ENCODE measurements at regions not wholly inside any gene's neighbourhood (a gene's known extent, or its start where the extent isn't known, plus 50 kb on each side); places are given as distances from the start of the nearest gene placed in this dataset.
"Not testable (repeated sequence)": the region's sequence is repeated elsewhere in the genome, so short reads cannot be mapped to it uniquely, and the experiment has no call there.

DNA sequence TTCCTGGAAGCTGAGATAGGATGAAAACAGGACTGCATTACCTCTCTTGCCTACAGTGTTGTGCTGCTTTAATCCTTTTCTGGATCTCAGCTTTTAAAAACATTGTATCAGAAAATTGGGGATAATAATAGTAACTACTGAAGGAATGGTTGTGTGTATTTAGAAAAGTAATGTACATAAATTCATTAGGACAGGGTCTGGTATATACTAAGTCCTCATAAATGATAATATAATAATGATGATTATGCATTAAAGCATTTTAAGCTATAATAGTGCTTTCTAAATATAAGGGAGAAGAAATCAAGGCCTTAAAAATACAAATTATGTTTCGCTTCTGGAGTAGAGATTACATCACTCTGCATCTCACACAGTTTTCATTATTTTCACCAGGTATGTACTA is 530.1 kb downstream of the ZNF385D start:
- ATAC-seq = no peak

DNA sequence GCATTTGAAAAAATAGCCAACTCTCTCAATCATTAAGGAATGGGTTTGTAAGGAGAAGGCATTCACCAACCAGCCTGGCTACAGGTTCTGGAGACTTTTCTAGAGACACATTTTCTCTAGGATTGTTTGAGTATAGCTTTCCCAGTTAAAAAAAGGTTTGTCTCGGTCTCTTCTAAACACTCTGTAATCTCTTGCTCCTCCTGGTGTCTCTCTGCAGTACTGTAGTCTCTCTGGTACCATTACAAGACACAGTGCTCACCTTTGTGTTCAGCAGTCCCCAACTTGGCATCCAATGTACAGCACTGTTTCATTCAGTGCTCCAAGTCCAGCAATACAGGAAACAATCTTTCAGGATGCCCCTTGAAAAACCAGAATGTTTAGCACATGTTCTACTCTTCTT is 534.4 kb downstream of the ZNF385D start:
- no peak for ATAC-seq
- TF ChIP-seq TOX (CRISPR knock-in tag; IDR thresholded peaks at IDR 0.05; ENCODE audit: borderline replicate concordance) (no peak), PPARA (CRISPR knock-in tag; IDR thresholded peaks at IDR 0.05; ENCODE audit: borderline replicate concordance) (no peak), BACH2 (CRISPR knock-in tag; IDR thresholded peaks at IDR 0.05; ENCODE audit: borderline replicate concordance) (no peak), ZFP30 (CRISPR knock-in tag; IDR thresholded peaks at IDR 0.05) (no peak), RARB (CRISPR knock-in tag; IDR thresholded peaks at IDR 0.05) (no peak), ZNF8 (CRISPR knock-in tag; IDR thresholded peaks at IDR 0.05) (no peak), ZNF70 (CRISPR knock-in tag; IDR thresholded peaks at IDR 0.05) (no peak), TCF4 (CRISPR knock-in tag; IDR thresholded peaks at IDR 0.05; ENCODE audit: borderline replicate concordance) (no peak), ZFP3 (CRISPR knock-in tag; IDR thresholded peaks at IDR 0.05) (no peak), GLIS3 (CRISPR knock-in tag; IDR thresholded peaks at IDR 0.05) (no peak), CSDC2 (CRISPR knock-in tag; IDR thresholded peaks at IDR 0.05) (no peak)
- TF ChIP-seq, protein P1, sequence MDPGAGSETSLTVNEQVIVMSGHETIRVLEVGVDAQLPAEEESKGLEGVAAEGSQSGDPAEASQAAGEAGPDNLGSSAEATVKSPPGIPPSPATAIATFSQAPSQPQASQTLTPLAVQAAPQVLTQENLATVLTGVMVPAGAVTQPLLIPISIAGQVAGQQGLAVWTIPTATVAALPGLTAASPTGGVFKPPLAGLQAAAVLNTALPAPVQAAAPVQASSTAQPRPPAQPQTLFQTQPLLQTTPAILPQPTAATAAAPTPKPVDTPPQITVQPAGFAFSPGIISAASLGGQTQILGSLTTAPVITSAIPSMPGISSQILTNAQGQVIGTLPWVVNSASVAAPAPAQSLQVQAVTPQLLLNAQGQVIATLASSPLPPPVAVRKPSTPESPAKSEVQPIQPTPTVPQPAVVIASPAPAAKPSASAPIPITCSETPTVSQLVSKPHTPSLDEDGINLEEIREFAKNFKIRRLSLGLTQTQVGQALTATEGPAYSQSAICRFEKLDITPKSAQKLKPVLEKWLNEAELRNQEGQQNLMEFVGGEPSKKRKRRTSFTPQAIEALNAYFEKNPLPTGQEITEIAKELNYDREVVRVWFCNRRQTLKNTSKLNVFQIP (CRISPR knock-in tag; IDR thresholded peaks at IDR 0.05; ENCODE audit: borderline replicate concordance, low read depth) = no peak
- TF ChIP-seq, protein P2, sequence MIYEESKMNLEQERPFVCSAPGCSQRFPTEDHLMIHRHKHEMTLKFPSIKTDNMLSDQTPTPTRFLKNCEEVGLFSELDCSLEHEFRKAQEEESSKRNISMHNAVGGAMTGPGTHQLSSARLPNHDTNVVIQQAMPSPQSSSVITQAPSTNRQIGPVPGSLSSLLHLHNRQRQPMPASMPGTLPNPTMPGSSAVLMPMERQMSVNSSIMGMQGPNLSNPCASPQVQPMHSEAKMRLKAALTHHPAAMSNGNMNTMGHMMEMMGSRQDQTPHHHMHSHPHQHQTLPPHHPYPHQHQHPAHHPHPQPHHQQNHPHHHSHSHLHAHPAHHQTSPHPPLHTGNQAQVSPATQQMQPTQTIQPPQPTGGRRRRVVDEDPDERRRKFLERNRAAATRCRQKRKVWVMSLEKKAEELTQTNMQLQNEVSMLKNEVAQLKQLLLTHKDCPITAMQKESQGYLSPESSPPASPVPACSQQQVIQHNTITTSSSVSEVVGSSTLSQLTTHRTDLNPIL (CRISPR knock-in tag; IDR thresholded peaks at IDR 0.05; ENCODE audit: low read depth) = no peak
- TF ChIP-seq, protein P3, sequence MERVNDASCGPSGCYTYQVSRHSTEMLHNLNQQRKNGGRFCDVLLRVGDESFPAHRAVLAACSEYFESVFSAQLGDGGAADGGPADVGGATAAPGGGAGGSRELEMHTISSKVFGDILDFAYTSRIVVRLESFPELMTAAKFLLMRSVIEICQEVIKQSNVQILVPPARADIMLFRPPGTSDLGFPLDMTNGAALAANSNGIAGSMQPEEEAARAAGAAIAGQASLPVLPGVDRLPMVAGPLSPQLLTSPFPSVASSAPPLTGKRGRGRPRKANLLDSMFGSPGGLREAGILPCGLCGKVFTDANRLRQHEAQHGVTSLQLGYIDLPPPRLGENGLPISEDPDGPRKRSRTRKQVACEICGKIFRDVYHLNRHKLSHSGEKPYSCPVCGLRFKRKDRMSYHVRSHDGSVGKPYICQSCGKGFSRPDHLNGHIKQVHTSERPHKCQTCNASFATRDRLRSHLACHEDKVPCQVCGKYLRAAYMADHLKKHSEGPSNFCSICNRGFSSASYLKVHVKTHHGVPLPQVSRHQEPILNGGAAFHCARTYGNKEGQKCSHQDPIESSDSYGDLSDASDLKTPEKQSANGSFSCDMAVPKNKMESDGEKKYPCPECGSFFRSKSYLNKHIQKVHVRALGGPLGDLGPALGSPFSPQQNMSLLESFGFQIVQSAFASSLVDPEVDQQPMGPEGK (CRISPR knock-in tag; IDR thresholded peaks at IDR 0.05; ENCODE audit: borderline replicate concordance) = no peak

More for the DNA sequence above, 530.1 kb downstream of the ZNF385D start:
- TF ChIP-seq OSR1 (CRISPR knock-in tag; IDR thresholded peaks at IDR 0.05) = no peak
- TF ChIP-seq, protein P1 (CRISPR knock-in tag; IDR thresholded peaks at IDR 0.05; ENCODE audit: borderline replicate concordance, low read depth) = no peak
- no peak for TF ChIP-seq ESRRG (CRISPR knock-in tag; IDR thresholded peaks at IDR 0.05)
- peak; percentile 44 for TF ChIP-seq ISL1 (CRISPR knock-in tag; IDR thresholded peaks at IDR 0.05)
- peak; percentile 71; the same call in 1 of the 2 replicates for TF ChIP-seq TCF4 (CRISPR knock-in tag; IDR thresholded peaks at IDR 0.05; ENCODE audit: borderline replicate concordance)
- TF ChIP-seq TOX (CRISPR knock-in tag; IDR thresholded peaks at IDR 0.05; ENCODE audit: borderline replicate concordance) = no peak
- TF ChIP-seq, protein P2 (CRISPR knock-in tag; IDR thresholded peaks at IDR 0.05; ENCODE audit: low read depth) = no peak
- no peak for TF ChIP-seq ZNF70 (CRISPR knock-in tag; IDR thresholded peaks at IDR 0.05)
- no peak for TF ChIP-seq CSDC2 (CRISPR knock-in tag; IDR thresholded peaks at IDR 0.05)

DNA sequence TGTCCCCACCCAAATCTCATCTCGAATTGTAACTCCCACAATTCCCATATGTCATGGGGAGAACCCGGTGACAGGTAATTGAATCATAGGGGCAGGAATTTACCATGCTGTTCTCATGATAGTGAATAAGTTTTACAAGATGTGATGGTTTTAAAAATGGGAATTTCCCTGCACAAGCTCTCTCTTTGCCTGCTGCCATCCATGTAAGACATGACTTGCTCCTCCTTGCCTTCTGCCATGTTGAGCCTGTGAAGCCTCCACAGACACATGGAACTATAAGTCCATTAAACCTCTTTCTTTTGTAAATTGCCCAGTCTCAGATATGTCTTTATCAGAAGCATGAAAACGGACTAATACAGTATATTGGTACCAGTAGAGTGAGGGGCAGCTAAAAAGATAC is 546.9 kb downstream of the ZNF385D start:
- not testable (repeated sequence) for ATAC-seq

DNA sequence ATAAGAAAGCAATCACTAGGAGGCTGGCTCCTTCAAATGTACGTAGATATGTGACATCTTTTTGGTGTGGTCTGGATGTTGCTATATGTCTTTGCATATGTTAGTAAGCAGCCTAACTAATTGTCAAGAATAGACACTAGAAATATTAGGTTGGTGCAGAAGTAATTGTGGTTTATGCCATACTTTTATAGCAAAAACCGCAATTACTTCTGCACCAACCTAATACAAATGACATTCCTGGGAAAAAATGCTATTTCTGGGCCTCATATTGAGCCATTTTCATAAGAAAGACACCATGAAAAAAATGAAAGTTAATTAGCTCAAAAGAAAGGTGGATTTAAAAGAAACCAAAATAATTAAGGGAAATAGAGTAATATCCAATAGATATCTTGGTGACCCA is 555.8 kb downstream of the ZNF385D start:
- ATAC-seq = no peak

DNA sequence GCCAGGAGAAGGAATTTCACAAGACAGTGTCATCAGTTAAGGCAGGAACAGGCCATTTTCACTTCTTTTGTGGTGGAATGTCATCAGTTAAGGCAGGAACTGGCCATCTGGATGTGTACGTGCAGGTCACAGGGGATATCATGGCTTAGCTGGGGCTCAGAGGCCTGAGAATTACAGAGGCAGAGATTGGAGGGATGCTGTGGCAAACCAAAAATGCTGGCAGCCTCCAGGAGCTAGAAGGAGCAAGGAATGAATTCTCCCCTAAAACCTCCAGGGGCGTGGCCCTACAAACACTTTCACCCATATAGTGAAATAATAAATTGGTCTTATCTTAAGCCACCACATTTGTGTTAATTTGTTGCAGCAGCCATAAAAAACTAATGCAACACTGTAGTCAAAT is 557.0 kb downstream of the ZNF385D start:
- not testable (repeated sequence) for ATAC-seq

More for the DNA sequence above, 555.8 kb downstream of the ZNF385D start:
- no peak for TF ChIP-seq TCF4 (CRISPR knock-in tag; IDR thresholded peaks at IDR 0.05; ENCODE audit: borderline replicate concordance)
- no peak for TF ChIP-seq ZFP30 (CRISPR knock-in tag; IDR thresholded peaks at IDR 0.05)
- TF ChIP-seq SNAI2 (CRISPR knock-in tag; IDR thresholded peaks at IDR 0.05) = no peak
- TF ChIP-seq, protein P2 (CRISPR knock-in tag; IDR thresholded peaks at IDR 0.05; ENCODE audit: low read depth) = no peak
- no peak for TF ChIP-seq GLIS3 (CRISPR knock-in tag; IDR thresholded peaks at IDR 0.05)
- no peak for TF ChIP-seq ZNF70 (CRISPR knock-in tag; IDR thresholded peaks at IDR 0.05)
- no peak for TF ChIP-seq ZFP3 (CRISPR knock-in tag; IDR thresholded peaks at IDR 0.05)
- no peak for TF ChIP-seq ESRRG (CRISPR knock-in tag; IDR thresholded peaks at IDR 0.05)
- TF ChIP-seq PPARA (CRISPR knock-in tag; IDR thresholded peaks at IDR 0.05; ENCODE audit: borderline replicate concordance) = no peak
- TF ChIP-seq, protein P1 (CRISPR knock-in tag; IDR thresholded peaks at IDR 0.05; ENCODE audit: borderline replicate concordance, low read depth) = no peak
- TF ChIP-seq RARB (CRISPR knock-in tag; IDR thresholded peaks at IDR 0.05) = no peak
- TF ChIP-seq ZNF565 (CRISPR knock-in tag; conservative IDR thresholded peaks at IDR 0.05; ENCODE audit: low read depth) = no peak
- TF ChIP-seq TOX (CRISPR knock-in tag; IDR thresholded peaks at IDR 0.05; ENCODE audit: borderline replicate concordance) = no peak
- no peak for TF ChIP-seq ISL1 (CRISPR knock-in tag; IDR thresholded peaks at IDR 0.05)
- TF ChIP-seq ARNTL (CRISPR knock-in tag; IDR thresholded peaks at IDR 0.05; ENCODE audit: borderline replicate concordance, low read depth) = no peak
- no peak for TF ChIP-seq CSDC2 (CRISPR knock-in tag; IDR thresholded peaks at IDR 0.05)

Data from SK-N-SH treated with all-trans-retinoic acid at 6 μM for 48 hours (cell line).